Endothelial cell of umbilical vein (primary cell): ENCODE measurements at regions not wholly inside any gene's neighbourhood (a gene's known extent, or its start where the extent isn't known, plus 50 kb on each side); places are given as distances from the start of the nearest gene placed in this dataset.

Experiments used
- BruUV-seq: library from RNA; stranded (reverse); fragments of 400-500 nt; replicated peaks from 2 replicates; lab custom pipeline; 2021; lab: Mats Ljungman, UMichigan
- CTCF ChIA-PET: fragments of 300-600, 350-600 bp; sonication (Branson Sonifier 250); formaldehyde crosslinking; loops from one replicate; lab custom pipeline; 2021; ENCODE audit warnings: antibody characterized with exemption, inconsistent platforms; lab: Charles Lee
- POLR2A ChIA-PET: fragments of 300-600, 350-600 bp; sonication (Branson Sonifier 250); formaldehyde crosslinking; loops from one replicate; lab custom pipeline; 2021; ENCODE audit warnings: antibody characterized with exemption, inconsistent platforms; lab: Charles Lee
- DNase-seq: peaks from one replicate; pipeline ENCODE4 v3.0.0-alpha.2; 2011; ENCODE audit warnings: low read depth, low spot score
- FAIRE-seq: peaks from 2 replicates; lab custom pipeline; 2011; peaks lifted over from hg19 to GRCh38; lab: Jason Lieb, UNC
- H2AFZ ChIP-seq: 2 replicates; pipeline ENCODE4 v1.6.0; 2012; ENCODE audit warnings: low read depth, low read length, control low read depth, inconsistent platforms
- H3K27ac ChIP-seq: 2 replicates; pipeline ENCODE4 v1.5.1; 2011; ENCODE audit warnings: low read depth, mild to moderate bottlenecking, control low read depth, low read length, moderate library complexity; ENCODE audit not compliant: insufficient read depth
- H3K27me3 ChIP-seq, 2 experiments: 2 replicates each; pipeline versions ENCODE4 v1.6.0 to v1.6.1; 2011; ENCODE audit warnings: low read length in 2 of 2, mixed read lengths in 1 of 2; ENCODE audit not compliant: control insufficient read depth in 2 of 2, insufficient read depth in 2 of 2
- H3K36me3 ChIP-seq, 2 experiments: 2 replicates in 1 of 2; 3 replicates in 1 of 2; pipeline ENCODE4 v1.5.1; 2011; ENCODE audit warnings: low read length in 2 of 2, mild to moderate bottlenecking in 1 of 2, moderate library complexity in 1 of 2; ENCODE audit not compliant: control insufficient read depth in 2 of 2, insufficient read depth in 2 of 2; ENCODE audit errors: extremely low read depth in 1 of 2
- H3K4me1 ChIP-seq: 3 replicates; pipeline ENCODE4 v1.5.1; 2011; ENCODE audit warnings: mild to moderate bottlenecking, low read length; ENCODE audit not compliant: control insufficient read depth, insufficient read depth; ENCODE audit errors: extremely low read depth
- H3K4me2 ChIP-seq: 2 replicates; pipeline ENCODE4 v1.6.1; 2011; ENCODE audit warnings: low read length, control low read depth, mixed read lengths; ENCODE audit not compliant: insufficient read depth
- H3K4me3 ChIP-seq, 3 experiments: fragments of 200-600 bp in 1 of 3; sonication (generic), shearing (Covaris generic) in 1 of 3; replicated peaks in 1 of 3; 2 replicates each; pipeline ENCODE4 v1.5.1; 2011 to 2016; ENCODE audit warnings: control low read depth in 3 of 3, low read length in 3 of 3, mild to moderate bottlenecking in 2 of 3, inconsistent platforms in 1 of 3, low read depth in 1 of 3, moderate library complexity in 1 of 3; ENCODE audit not compliant: insufficient read depth in 1 of 3
- H3K79me2 ChIP-seq: 2 replicates; pipeline ENCODE4 v1.6.0; 2012; ENCODE audit warnings: low read length, inconsistent platforms; ENCODE audit not compliant: control insufficient read depth, insufficient read depth
- H3K9ac ChIP-seq: replicated peaks from 2 replicates; pipeline ENCODE3; 2011; ENCODE audit warnings: low read length, control low read depth; ENCODE audit not compliant: insufficient read depth; ENCODE audit errors: extremely low read depth
- H3K9me1 ChIP-seq: replicated peaks from 3 replicates; pipeline ENCODE4 v1.6.0; 2011; ENCODE audit warnings: mild to moderate bottlenecking, low read length; ENCODE audit not compliant: control insufficient read depth, insufficient read depth; ENCODE audit errors: extremely low read depth
- H3K9me3 ChIP-seq: replicated peaks from 2 replicates; pipeline ENCODE4 v1.5.1; 2012; ENCODE audit warnings: low read length, inconsistent platforms; ENCODE audit not compliant: control insufficient read depth, insufficient read depth
- H4K20me1 ChIP-seq: replicated peaks from 2 replicates; pipeline ENCODE3; 2011; ENCODE audit warnings: mild to moderate bottlenecking, low read length; ENCODE audit not compliant: control insufficient read depth, insufficient read depth; ENCODE audit errors: extremely low read depth
- EZH2 ChIP-seq: IDR thresholded peaks from 2 replicates; pipeline ENCODE4 v1.6.1; 2012; ENCODE audit warnings: borderline replicate concordance, low read depth, mild to moderate bottlenecking, moderate library complexity, low read length, inconsistent platforms; ENCODE audit not compliant: severe bottlenecking
- FOS ChIP-seq: IDR thresholded peaks from 2 replicates; pipeline ENCODE4 v1.6.1; 2011; ENCODE audit warnings: mild to moderate bottlenecking, low read length, moderate library complexity, borderline replicate concordance; ENCODE audit not compliant: insufficient read depth
- GATA2 ChIP-seq: IDR thresholded peaks from 2 replicates; pipeline ENCODE4 v1.7.0; 2011; ENCODE audit warnings: low read depth, mild to moderate bottlenecking, moderate library complexity, mixed read lengths, low read length; ENCODE audit not compliant: insufficient read length, insufficient read depth
- JUN ChIP-seq: IDR thresholded peaks from 2 replicates; pipeline ENCODE4 v1.6.1; 2011; ENCODE audit warnings: borderline replicate concordance, low read depth; ENCODE audit not compliant: insufficient read length, insufficient read depth
- MAX ChIP-seq: IDR thresholded peaks from 2 replicates; pipeline ENCODE4 v1.6.1; 2011; ENCODE audit not compliant: insufficient read depth, insufficient read length
- MYC ChIP-seq: IDR thresholded peaks from one replicate; pipeline ENCODE4 v1.6.1; 2011; ENCODE audit warnings: mild to moderate bottlenecking, low read depth, low read length
- POLR2A ChIP-seq: IDR thresholded peaks from 2 replicates; pipeline ENCODE4 v1.6.1; 2012; ENCODE audit warnings: low read depth, mild to moderate bottlenecking, control low read depth, low read length
- POLR2AphosphoS5 ChIP-seq: IDR thresholded peaks from 2 replicates; pipeline ENCODE4 v1.6.1; 2012; ENCODE audit warnings: low read depth, mild to moderate bottlenecking, control low read depth, low read length, moderate library complexity; ENCODE audit not compliant: insufficient read depth
- dilution Hi-C: fragments of 300-500 bp; cut with MboI; formaldehyde crosslinking; loops from one replicate; pipeline ENCODE4 v1.15.0; 2019; ENCODE audit warnings: low sequenced_read_pairs; ENCODE audit not compliant: extremely low pct_ligation_motif_present
- intact Hi-C: fragments of 100-400 bp; cut with micrococcal nuclease; formaldehyde crosslinking; loops from one replicate; pipeline ENCODE4 v1.10.0; 2022
- TF ChIP-seq, protein P1 (sequence below), 2 donors: IDR thresholded peaks; 1 replicate in 1 of 2; 2 replicates in 1 of 2; pipeline ENCODE4 v1.5.1; 2011; ENCODE audit warnings: low read length in 2 of 2, mild to moderate bottlenecking in 2 of 2, moderate library complexity in 2 of 2, control low read depth in 1 of 2, inconsistent platforms in 1 of 2, low read depth in 1 of 2; ENCODE audit not compliant: insufficient read depth in 1 of 2; ENCODE audit errors: extremely low read depth in 1 of 2

- ChIA-PET CTCF (no interaction called here), POLR2A (no interaction called here)
- H3K4me1 ChIP-seq, result no peaks in the 10 kb centered on the region
- FAIRE-seq (no peak), DNase-seq (no peak)
- no peaks in the 10 kb centered on the region for H3K9me3 ChIP-seq
- no peaks in the 10 kb centered on the region for H3K36me3 ChIP-seq
- no peaks in the 10 kb centered on the region for H3K27me3 ChIP-seq
- no peak overlapping the region for H3K4me2 ChIP-seq
- dilution Hi-C loops (no loop called here), intact Hi-C loops (no loop called here)
- no peak overlapping the region for H3K4me3 ChIP-seq
- H3K27ac ChIP-seq, result no peak overlapping the region
- no peaks in the 10 kb centered on the region for H3K79me2 ChIP-seq
- no peaks in the 10 kb centered on the region for H3K9me1 ChIP-seq
- H3K9ac ChIP-seq, result no peak overlapping the region
- H4K20me1 ChIP-seq, result no peaks in the 10 kb centered on the region
- TF ChIP-seq GATA2 (no peak), MYC (no peak), FOS (no peak)
- BruUV-seq, result no TSS peak
- no peak overlapping the region for H2AFZ ChIP-seq
Observed at GRCh38 chr6:120779441-120779840, 554.8 kb downstream of the TBC1D32 start.

- H3K27ac ChIP-seq, result no peak overlapping the region
- BruUV-seq, result no TSS peak
Observed at GRCh38 chr6:120775698-120776097, 558.6 kb downstream of the TBC1D32 start.

More at GRCh38 chr6:120775698-120776097, 558.6 kb downstream of the TBC1D32 start:
- intact Hi-C loops, result no loop called here
- Histone ChIP-seq H2AFZ (no peak overlapping the region), H3K4me2 (no peak overlapping the region), H3K36me3 (no peaks in the 10 kb centered on the region), H3K9me3 (no peaks in the 10 kb centered on the region), H3K79me2 (no peaks in the 10 kb centered on the region), H3K9me1 (no peaks in the 10 kb centered on the region), H4K20me1 (no peaks in the 10 kb centered on the region), H3K27me3 (no peaks in the 10 kb centered on the region), H3K4me1 (no peaks in the 10 kb centered on the region), H3K4me3 (no peak overlapping the region), H3K9ac (no peak overlapping the region)
- dilution Hi-C loops, result no loop called here
- ChIA-PET CTCF (no interaction called here), POLR2A (no interaction called here)
- no peak for FAIRE-seq
- TF ChIP-seq MAX (no peak), JUN (no peak), MYC (no peak), POLR2A (no peak), EZH2 (no peak), GATA2 (no peak), POLR2AphosphoS5 (no peak), FOS (no peak)
- TF ChIP-seq, protein P1, sequence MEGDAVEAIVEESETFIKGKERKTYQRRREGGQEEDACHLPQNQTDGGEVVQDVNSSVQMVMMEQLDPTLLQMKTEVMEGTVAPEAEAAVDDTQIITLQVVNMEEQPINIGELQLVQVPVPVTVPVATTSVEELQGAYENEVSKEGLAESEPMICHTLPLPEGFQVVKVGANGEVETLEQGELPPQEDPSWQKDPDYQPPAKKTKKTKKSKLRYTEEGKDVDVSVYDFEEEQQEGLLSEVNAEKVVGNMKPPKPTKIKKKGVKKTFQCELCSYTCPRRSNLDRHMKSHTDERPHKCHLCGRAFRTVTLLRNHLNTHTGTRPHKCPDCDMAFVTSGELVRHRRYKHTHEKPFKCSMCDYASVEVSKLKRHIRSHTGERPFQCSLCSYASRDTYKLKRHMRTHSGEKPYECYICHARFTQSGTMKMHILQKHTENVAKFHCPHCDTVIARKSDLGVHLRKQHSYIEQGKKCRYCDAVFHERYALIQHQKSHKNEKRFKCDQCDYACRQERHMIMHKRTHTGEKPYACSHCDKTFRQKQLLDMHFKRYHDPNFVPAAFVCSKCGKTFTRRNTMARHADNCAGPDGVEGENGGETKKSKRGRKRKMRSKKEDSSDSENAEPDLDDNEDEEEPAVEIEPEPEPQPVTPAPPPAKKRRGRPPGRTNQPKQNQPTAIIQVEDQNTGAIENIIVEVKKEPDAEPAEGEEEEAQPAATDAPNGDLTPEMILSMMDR (IDR thresholded peaks at IDR 0.05; ENCODE audit: extremely low read depth in 1 of 2, insufficient read depth in 1 of 2, low read depth in 1 of 2, low read length in 2 of 2), result no peak
- no peak for DNase-seq
